HG03060 (cell line): ENCODE measurements at regions not wholly inside any gene's neighbourhood (a gene's known extent, or its start where the extent isn't known, plus 50 kb on each side); places are given as distances from the start of the nearest gene placed in this dataset.

Experiments used
- ATAC-seq: cut with Tn5 transposase; IDR thresholded peaks from one replicate; pipeline ENCODE4 v1.9.1; 2021; ENCODE audit warnings: low read depth, moderate number of reproducible peaks; ENCODE audit not compliant: unreplicated experiment

DNA sequence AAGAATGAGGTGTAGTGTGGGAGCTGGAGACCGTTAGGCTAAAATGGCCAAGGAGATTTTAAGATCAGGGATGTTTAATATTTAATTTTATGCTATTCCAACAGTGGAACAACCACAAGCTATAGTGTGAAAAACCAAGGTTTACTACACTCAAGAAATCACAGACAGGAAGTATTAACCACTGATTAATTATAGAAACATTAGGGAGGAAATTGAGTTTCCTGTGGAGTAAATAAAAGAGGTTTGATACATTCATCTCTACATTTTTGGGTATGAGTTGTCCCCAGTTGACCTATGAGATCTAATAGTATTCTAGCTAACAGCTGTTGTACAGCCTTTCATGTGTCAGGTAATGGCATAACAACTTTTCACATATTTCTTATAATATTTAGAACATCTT lies 103.7 kb upstream of the MPDZ start:
- no peak for ATAC-seq

DNA sequence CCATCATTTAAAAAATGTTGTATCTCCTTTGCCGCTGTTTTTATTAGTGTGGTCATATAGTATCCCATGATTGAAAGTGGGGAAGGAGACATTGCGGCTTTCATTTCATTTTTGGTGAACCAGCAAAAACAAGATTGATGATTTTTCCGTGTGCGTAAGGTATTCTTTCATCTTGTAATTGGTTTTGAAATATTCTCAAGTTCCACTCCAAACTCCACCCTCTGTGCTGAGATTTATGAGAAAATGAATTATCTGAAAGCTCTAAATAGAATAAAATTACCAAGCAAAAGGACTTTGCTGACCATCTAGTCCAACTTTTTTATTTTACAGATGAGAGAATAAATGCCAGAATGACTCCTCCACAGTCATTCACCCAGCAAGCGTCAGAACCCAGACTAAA lies 103.1 kb upstream of the MPDZ start:
- ATAC-seq: no peak

DNA sequence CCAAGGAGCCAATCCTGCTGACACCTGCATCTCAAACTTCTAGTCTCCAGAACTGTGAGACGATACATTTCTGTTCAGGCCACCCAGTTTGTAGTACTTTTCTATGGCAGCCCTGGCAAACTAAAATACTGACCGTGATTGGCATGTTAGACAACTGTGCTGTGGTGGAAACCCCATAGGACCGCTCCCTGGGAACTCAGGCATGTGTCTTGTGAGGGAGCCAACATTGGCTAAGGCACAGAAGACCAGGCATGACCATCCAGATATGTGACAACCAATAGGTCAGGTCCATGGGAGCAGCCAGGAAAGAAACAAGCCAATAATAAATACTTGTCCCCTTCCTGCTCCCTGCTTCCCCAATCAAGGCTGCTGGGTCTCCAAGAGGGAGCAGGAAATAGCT lies 101.4 kb upstream of the MPDZ start:
- ATAC-seq: no peak

DNA sequence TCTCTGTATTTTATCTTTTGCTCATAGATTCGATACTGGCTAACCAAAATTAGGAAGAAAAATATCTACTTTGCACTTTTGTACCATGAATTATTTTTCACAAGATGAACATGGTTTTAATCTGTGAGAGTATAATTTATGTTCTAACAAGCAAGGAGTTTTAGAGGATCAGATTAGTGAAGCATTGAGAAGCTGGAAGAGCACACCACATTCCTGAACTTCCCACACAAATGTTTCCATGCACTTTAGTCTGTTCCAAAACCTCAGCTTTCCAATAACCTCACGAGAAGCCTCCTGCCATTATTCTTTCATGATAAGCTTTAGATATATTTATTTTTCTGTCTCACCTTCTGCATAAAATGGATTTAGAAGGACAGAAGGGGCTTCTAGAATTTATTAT lies 98.7 kb upstream of the MPDZ start:
- ATAC-seq: no peak

DNA sequence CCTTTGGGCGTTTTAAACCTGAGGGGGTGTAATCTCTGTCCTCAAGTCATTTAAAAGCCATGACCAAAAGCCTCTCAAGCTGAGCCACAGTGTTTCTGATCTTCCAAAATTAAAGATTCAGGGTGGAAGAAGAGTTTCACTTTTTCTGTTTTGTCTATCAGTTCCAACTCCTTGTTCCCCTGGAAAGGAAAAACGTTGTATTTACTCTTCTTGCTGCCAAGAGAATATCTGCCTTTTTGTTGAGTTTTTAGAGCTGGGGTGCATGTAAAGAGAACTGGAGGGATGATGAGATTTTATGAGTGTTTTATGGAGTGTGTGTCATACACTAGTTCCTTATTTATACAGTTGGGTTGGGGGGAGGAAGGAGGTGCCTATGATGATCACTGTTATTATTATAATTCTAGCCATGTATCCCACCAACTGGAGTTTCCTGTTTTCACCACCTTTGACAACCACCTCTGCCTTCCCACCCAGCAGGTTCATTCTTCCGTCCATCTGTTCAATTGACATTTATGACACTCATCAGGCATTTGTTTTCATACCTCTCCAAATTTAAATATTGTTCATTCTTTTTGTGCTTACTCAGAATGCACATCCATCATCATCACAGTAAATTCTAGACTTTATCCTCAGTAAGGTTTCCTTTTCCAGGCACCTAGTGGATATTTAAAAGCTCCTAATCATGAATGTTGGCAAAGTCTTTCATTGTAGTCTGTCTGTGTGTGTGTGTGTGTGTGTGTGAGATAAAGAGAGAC lies 97.9 kb upstream of the MPDZ start:
- no peak for ATAC-seq

DNA sequence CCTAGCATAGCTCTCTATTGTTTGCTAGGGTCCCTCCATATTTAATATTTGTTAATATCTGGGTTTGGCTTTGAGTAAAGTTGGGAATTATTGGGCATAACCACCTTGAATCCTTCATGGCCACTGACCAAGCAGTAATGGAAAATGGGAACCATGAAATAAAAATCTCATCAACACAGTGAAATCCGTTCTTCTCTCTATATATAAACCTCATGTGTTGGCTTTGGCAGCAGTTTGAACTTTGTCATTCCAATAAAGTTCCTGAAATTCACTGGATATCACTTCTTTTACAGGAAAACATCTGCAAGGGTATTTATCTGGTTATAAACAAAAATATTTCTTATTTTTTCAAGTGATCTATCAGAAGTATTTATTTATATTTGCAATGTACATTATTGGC lies 93.0 kb upstream of the MPDZ start:
- no peak for ATAC-seq

DNA sequence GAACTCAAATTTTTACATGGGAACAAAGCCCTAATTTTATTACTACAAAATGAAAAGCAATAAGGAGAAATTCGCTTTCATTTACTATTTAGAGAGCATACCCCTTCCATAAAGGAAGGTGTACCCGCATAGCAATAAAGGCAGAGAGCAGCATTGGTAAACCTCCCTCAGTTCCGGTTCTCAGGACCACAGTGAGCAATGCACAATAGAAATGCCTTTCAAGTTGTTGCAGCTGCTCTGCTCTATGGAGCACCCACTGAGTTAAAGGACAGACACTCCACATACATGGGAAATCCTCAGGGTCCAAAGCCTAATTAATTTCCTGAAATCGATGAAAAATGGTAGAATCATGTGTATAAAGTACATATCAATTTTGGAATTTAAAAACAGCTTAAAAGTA lies 89.9 kb upstream of the MPDZ start:
- no peak for ATAC-seq

DNA sequence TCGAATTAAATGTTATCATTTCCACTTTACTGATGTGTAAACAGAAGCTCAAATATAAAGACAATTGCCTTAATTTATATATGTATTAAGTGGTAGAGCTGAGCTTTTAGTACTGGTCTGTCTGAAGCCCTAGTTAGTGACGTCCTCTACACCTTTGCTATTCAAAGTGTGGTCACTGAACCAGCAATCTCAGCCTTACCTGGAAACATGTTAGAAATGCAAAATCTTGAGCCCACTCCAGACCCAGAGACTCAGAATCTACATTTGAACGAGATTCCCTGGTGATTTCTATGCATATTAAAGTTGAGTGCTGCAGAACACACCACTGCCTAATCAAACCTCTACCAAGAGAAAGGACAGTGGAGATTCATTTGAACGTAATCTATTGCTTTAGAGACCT lies 88.3 kb upstream of the MPDZ start:
- ATAC-seq: no peak

DNA sequence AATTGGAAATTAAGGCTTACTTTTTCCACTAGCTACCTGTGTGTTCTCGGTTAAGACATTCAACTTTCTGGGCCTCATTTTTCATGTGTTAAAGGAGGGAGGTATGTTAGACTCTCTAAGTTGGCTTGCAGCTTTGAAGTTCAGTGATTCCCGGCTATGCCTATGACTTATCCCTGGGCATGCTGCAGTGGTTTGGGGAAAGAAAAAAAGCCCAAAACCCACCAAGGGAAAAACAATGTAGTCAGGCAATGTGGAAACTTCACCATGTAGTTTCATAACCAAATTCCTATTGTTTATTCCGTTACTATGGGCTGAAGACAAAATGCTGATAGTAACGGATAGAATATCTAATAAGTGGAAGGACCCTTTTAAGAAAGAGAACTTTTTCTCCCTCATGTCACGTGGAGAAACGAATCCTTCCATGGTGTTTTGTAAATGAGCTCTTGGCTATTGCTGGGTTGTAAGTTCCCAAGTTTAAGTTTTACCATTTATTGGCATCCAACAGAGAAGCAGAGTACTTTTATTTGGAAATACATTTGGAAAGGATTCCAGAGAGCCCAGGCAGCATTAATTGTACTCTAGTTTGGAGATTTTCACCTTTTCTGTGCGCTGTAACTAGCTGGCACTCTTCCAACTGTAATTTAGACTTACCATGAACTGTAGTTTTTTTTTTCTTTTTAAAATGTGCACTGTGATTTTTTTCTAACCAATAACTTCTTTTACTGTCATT lies 84.9 kb upstream of the MPDZ start:
- no peak for ATAC-seq

DNA sequence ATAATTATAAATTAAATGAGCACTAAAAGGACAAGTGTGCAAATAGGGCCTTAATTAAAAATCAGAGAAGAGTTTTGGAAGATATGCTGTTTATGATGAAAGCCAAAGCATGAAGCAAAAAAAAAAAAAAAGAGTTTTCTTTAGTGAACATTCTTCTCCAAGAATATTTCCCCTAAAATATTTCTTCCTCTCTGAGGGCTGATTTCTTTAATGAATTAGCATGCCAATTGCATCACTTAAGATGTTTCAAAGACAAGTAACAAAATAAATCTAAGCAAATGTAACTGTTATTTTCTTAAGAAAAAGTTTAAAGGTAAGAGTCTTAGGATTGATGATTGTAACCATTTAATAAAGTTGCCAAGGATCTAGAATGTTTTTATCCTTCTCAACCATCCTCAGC lies 81.6 kb upstream of the MPDZ start:
- ATAC-seq: no peak

DNA sequence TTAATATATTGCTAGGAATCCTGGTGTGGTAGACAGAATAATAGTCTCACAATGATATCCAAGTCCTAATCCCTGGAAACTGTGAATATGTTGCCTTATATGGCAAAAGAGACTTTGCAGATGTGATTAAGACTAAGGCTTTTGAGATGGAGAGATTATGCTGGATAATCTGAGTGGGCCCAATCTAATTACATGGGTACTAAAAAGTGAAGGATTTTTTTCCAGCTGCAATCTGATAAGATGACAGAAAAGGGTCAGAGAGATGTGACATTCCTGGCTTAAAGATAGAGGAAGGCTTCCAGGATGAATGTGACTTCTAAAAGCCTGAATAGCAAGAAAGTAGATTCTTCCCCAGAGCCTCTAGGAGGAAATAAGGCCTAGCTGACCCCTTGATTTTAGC lies 80.7 kb upstream of the MPDZ start:
- ATAC-seq: no peak

DNA sequence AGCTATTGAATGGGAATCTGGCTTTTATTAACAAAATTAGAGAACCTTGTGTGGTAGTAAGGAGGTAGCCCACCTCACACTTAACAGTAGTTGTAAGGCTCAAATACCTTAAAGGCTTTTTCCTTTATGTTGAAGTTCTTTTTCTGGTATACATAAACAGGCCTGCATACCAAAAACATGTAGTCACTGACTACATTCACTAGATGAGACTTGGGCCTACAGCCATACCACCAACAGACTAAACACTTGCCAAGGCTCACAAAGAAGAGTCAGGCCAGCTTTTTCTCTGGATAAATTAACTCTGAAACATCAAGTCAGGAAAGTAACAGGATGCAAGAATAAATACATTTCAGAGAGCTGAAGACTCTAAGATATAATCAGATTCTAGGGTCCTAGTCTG lies 78.6 kb upstream of the MPDZ start:
- no peak for ATAC-seq

DNA sequence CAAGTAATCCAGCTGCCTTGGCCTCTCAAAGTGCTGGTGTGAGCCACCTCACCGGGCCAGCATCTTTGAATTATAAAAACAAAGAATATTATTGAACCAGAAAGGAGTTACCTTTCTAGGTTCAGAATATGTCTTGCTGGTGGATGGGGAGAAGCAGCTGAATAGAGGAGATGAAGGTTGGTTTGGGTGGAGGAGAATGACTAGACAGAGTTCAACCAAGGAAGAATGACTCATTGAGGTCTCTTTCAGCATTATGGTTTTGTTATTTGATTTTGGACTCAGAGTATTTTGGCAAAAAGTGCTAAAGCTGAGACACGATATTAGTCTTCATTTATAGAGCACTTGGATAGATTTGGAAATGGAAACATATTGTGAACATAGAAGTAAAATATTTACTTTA lies 75.2 kb upstream of the MPDZ start:
- ATAC-seq: no peak

DNA sequence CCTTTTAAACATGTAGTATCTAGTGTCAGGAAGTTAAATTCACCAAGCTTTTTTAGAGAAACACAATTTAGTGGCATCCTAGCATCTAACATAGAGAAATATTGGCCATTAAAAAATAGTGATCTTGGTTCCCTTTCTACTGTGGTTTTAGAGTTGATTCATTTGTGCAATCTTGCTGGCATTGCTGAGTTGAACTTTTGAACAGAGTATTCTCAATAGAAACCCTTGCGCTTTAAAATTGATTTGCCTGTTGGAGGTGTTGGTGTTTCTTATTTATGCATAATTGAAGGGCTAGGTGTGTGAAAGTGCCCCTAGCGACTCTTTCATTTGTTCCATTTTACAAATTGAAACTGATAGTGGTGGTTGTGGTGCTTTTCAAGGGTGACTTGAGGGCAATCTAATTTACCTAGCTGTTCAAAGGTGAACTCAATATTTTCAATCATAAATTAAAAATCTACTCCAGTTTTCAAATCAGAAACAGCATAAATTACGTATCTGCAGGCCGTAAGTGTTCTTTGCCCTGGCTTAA lies 73.0 kb upstream of the MPDZ start:
- ATAC-seq: no peak

DNA sequence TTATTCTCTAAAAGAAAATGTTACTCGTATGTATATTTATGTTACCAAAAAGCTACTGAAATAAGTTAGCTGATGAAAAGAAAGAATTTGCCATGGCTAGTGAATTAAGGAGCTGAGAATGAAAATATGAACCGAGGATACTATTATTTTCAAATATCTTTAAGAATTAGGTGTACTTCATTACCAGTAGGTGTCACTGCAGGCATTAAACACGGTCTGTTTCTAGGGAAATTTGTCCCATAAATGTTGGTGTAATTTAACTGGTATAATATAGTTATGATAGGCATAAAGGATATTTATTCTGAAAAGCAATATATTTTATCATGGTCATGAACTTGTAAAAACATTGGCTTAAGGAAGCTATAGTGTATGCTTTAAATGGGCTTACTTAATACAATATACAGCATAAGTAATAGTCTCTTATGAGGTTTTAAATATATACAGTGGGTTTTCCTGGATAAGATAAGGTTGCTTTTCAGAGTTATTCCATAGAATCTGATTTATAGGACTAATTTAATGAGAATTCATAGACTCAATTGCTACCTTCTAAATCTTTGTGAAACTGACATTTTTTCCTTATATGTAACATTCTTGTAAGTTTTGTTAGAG lies 72.4 kb upstream of the MPDZ start:
- ATAC-seq: no peak

DNA sequence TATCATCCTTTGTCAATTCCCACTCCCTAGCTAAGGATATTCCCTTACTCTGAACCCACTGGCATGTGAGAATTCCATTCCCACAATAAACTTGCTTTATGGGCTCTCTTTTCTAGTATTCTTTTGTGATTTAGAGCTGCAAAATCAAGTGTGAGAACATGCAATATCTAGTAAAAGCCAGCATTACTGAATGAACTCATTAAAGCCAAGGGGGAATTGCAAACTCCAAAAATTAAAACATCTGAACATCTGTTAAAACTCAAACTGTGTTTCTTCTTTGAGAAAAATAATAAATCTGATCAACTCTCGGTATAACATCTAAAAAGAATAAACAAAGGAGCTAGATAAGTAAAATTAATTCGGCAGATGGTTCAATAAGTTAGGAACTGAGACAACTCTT lies 53.1 kb upstream of the MPDZ start:
- ATAC-seq: no peak

DNA sequence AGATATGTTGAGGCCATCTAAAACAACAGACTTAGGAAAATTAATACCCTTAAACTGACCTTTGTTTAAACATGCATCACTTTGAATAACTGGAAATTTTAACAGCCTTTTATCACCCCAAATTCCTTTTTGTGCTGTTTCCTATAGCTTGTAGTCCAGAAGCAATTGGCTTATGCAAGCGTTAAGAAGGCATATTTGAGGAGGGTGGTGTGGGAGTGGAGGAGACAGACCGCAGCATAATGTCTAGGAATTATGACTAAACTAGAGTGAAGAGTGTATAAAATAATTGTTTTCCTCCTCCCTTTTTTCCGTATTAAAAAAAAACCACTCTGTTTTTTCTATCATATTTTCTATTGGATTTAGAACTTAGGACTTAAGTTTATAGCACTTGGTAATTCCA lies 51.8 kb upstream of the MPDZ start:
- ATAC-seq: no peak

DNA sequence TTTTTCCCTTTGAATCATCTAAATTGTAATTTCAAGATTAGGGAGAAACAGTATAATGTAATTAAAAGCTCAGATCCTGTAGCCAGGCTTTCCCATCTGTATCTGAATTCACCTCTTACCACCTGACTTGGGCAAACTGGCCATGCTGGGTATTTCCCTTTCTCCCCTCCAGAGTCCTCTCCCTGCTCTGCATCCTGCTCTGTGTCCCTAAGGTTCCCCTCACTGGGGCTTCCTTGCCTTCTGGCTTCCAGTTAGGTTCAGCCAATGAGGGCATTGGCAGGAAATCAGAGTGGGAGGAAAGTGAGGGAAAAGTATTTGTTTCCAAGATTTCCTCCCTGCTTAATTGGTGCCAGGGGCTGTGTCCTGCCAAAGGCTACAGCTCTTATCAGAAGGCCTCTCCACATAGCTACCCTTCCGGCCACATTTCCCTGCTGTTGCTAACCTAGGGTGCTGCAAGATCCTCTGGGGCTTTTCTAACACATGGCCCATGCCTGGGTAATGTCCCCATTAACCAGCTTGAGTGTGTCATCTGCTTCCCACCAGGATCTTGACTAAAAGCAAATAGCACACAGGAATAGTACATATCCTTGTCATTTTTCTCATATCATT lies 51.0 kb upstream of the MPDZ start:
- ATAC-seq: no peak
